SK-N-SH treated with all-trans-retinoic acid at 6 μM for 48 hours (cell line): ENCODE measurements at regions not wholly inside any gene's neighbourhood (a gene's known extent, or its start where the extent isn't known, plus 50 kb on each side); places are given as distances from the start of the nearest gene placed in this dataset.

Experiments
- ARNTL ChIP-seq: fragments of 450-650 bp; formaldehyde crosslinking; IDR thresholded peaks from 2 replicates; pipeline ENCODE4 v1.5.0; 2020; ENCODE audit warnings: low read depth, mild to moderate bottlenecking, moderate library complexity, borderline replicate concordance
- PPARA ChIP-seq: fragments of 250-450 bp; sonication (Bioruptor Pico); IDR thresholded peaks from 2 replicates; pipeline ENCODE4 v1.5.0; 2020; ENCODE audit warnings: mild to moderate bottlenecking, borderline replicate concordance
- RARB ChIP-seq: fragments of 250-450 bp; sonication (Bioruptor Pico); IDR thresholded peaks from 2 replicates; pipeline ENCODE4 v1.8.0; 2021; ENCODE audit warnings: mild to moderate bottlenecking, moderate library complexity
- TCF4 ChIP-seq: fragments of 250-450 bp; sonication (Bioruptor Pico); IDR thresholded peaks from 2 replicates; pipeline ENCODE4 v1.8.0; 2021; ENCODE audit warnings: mild to moderate bottlenecking, moderate library complexity, borderline replicate concordance
- TOX ChIP-seq: fragments of 250-450 bp; sonication (Bioruptor Pico); IDR thresholded peaks from 2 replicates; pipeline ENCODE4 v1.8.0; 2021; ENCODE audit warnings: mild to moderate bottlenecking, moderate library complexity, borderline replicate concordance
- ZC3H10 ChIP-seq: fragments of 250-450 bp; sonication (Bioruptor Pico); IDR thresholded peaks from 2 replicates; pipeline ENCODE4 v1.5.1; 2021; ENCODE audit warnings: mild to moderate bottlenecking, moderate library complexity
- ZFP3 ChIP-seq: fragments of 250-450 bp; sonication (Bioruptor Pico); IDR thresholded peaks from 2 replicates; pipeline ENCODE4 v1.5.0; 2020; ENCODE audit warnings: mild to moderate bottlenecking, moderate library complexity
- ZFP30 ChIP-seq: fragments of 450-650 bp; formaldehyde crosslinking; IDR thresholded peaks from 2 replicates; pipeline ENCODE4 v1.5.0; 2022; ENCODE audit warnings: mild to moderate bottlenecking, moderate library complexity
- ZNF70 ChIP-seq: fragments of 450-650 bp; formaldehyde crosslinking; IDR thresholded peaks from 2 replicates; pipeline ENCODE4 v1.5.0; 2020; ENCODE audit warnings: mild to moderate bottlenecking, moderate library complexity
- ZNF8 ChIP-seq: fragments of 450-650 bp; formaldehyde crosslinking; IDR thresholded peaks from 2 replicates; pipeline ENCODE4 v1.5.0; 2020; ENCODE audit warnings: mild to moderate bottlenecking, moderate library complexity
- TF ChIP-seq, protein P1 (sequence below): fragments of 250-450 bp; sonication (Bioruptor Pico); IDR thresholded peaks from 2 replicates; pipeline ENCODE4 v1.8.0; 2021; ENCODE audit warnings: low read depth, mild to moderate bottlenecking, moderate library complexity, borderline replicate concordance
- TF ChIP-seq, protein P2 (sequence below): fragments of 250-450 bp; sonication (Bioruptor Pico); IDR thresholded peaks from 2 replicates; pipeline ENCODE4 v1.8.0; 2020; ENCODE audit warnings: mild to moderate bottlenecking, moderate library complexity, borderline replicate concordance
- TF ChIP-seq, protein P3 (sequence below): fragments of 250-450 bp; sonication (Bioruptor Pico); IDR thresholded peaks from 2 replicates; pipeline ENCODE4 v1.5.1; 2020; ENCODE audit warnings: low read depth, mild to moderate bottlenecking, moderate library complexity

DNA sequence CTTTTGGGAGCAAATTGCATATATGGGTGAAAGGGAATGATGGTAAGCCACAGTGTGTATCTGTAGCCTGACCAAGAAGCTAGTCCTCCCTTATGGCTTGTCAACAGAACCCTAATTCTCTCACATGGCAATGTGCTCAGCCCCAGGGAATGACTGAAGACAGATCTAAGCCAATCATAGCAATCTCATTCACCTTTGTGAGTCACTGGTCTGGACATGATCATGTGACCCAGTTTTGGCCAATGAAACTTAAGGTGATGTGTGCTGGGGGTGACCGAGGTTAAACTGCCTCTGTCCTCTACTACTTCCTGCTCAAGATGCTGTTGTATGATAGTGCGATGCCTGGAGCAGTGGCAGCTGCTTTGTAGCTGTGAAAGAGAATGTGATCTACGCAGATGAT is 491.2 kb upstream of the HS6ST1 start:
- TF ChIP-seq, protein P1, sequence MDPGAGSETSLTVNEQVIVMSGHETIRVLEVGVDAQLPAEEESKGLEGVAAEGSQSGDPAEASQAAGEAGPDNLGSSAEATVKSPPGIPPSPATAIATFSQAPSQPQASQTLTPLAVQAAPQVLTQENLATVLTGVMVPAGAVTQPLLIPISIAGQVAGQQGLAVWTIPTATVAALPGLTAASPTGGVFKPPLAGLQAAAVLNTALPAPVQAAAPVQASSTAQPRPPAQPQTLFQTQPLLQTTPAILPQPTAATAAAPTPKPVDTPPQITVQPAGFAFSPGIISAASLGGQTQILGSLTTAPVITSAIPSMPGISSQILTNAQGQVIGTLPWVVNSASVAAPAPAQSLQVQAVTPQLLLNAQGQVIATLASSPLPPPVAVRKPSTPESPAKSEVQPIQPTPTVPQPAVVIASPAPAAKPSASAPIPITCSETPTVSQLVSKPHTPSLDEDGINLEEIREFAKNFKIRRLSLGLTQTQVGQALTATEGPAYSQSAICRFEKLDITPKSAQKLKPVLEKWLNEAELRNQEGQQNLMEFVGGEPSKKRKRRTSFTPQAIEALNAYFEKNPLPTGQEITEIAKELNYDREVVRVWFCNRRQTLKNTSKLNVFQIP (CRISPR knock-in tag), result no peak
- TF ChIP-seq RARB (CRISPR knock-in tag), result no peak
- TF ChIP-seq ZFP30 (CRISPR knock-in tag), result no peak
- TF ChIP-seq TOX (CRISPR knock-in tag), result no peak
- TF ChIP-seq TCF4 (CRISPR knock-in tag), result no peak
- TF ChIP-seq, protein P2, sequence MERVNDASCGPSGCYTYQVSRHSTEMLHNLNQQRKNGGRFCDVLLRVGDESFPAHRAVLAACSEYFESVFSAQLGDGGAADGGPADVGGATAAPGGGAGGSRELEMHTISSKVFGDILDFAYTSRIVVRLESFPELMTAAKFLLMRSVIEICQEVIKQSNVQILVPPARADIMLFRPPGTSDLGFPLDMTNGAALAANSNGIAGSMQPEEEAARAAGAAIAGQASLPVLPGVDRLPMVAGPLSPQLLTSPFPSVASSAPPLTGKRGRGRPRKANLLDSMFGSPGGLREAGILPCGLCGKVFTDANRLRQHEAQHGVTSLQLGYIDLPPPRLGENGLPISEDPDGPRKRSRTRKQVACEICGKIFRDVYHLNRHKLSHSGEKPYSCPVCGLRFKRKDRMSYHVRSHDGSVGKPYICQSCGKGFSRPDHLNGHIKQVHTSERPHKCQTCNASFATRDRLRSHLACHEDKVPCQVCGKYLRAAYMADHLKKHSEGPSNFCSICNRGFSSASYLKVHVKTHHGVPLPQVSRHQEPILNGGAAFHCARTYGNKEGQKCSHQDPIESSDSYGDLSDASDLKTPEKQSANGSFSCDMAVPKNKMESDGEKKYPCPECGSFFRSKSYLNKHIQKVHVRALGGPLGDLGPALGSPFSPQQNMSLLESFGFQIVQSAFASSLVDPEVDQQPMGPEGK, result no peak
- TF ChIP-seq ZNF8 (CRISPR knock-in tag), result no peak
- no peak for TF ChIP-seq ARNTL (CRISPR knock-in tag)
- TF ChIP-seq ZNF70 (CRISPR knock-in tag), result no peak
- TF ChIP-seq ZC3H10, result no peak
- no peak for TF ChIP-seq ZFP3 (CRISPR knock-in tag)
- TF ChIP-seq, protein P3, sequence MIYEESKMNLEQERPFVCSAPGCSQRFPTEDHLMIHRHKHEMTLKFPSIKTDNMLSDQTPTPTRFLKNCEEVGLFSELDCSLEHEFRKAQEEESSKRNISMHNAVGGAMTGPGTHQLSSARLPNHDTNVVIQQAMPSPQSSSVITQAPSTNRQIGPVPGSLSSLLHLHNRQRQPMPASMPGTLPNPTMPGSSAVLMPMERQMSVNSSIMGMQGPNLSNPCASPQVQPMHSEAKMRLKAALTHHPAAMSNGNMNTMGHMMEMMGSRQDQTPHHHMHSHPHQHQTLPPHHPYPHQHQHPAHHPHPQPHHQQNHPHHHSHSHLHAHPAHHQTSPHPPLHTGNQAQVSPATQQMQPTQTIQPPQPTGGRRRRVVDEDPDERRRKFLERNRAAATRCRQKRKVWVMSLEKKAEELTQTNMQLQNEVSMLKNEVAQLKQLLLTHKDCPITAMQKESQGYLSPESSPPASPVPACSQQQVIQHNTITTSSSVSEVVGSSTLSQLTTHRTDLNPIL (CRISPR knock-in tag), result no peak
- TF ChIP-seq PPARA (CRISPR knock-in tag), result no peak
